ENCODE measurements at regions not wholly inside any gene's neighbourhood (a gene's known extent, or its start where the extent isn't known, plus 50 kb on each side); places are given as distances from the start of the nearest gene placed in this dataset.
A peak's percentile ranks its signal among the peaks of the same experiment; 100 is the strongest.
"Not testable (repeated sequence)": the region's sequence is repeated elsewhere in the genome, so short reads cannot be mapped to it uniquely, and the experiment has no call there.

GRCh38 chr17:21470422-21470821 is 94.3 kb downstream of the KCNJ12 start:
- DNase-seq (ENCODE audit: low read depth, low spot score), result not testable (repeated sequence)

GRCh38 chr17:21470861-21471260 is 94.7 kb downstream of the KCNJ12 start:
- DNase-seq (ENCODE audit: low read depth, low spot score), result no peak

GRCh38 chr17:21474815-21475214 is 98.7 kb downstream of the KCNJ12 start:
- no peak for DNase-seq (ENCODE audit: low read depth, low spot score)

- no peak for DNase-seq (ENCODE audit: low read depth, low spot score)
These were observed 99.4 kb downstream of the KCNJ12 start for GRCh38 chr17:21475571-21475970.

GRCh38 chr17:21476867-21477266 is 100.7 kb downstream of the KCNJ12 start:
- no peak for DNase-seq (ENCODE audit: low read depth, low spot score)

- no peak for DNase-seq (ENCODE audit: low read depth, low spot score)
These were observed 106.2 kb downstream of the KCNJ12 start for GRCh38 chr17:21482189-21482865.

GRCh38 chr17:21488043-21488442 is 111.9 kb downstream of the KCNJ12 start:
- not testable (repeated sequence) for DNase-seq (ENCODE audit: low read depth, low spot score)

GRCh38 chr17:21493993-21494392 is 117.8 kb downstream of the KCNJ12 start:
- no peak for DNase-seq (ENCODE audit: low read depth, low spot score)

GRCh38 chr17:21495281-21495680 is 119.1 kb downstream of the KCNJ12 start:
- DNase-seq (ENCODE audit: low read depth, low spot score), result peak; percentile 2

GRCh38 chr17:21500064-21500463 is 123.9 kb downstream of the KCNJ12 start:
- no peak for DNase-seq (ENCODE audit: low read depth, low spot score)

GRCh38 chr17:21501927-21502700 is 126.0 kb downstream of the KCNJ12 start:
- DNase-seq (ENCODE audit: low read depth, low spot score), result not testable (repeated sequence)

- no peak for DNase-seq (ENCODE audit: low read depth, low spot score)
These were observed 130.0 kb downstream of the KCNJ12 start for GRCh38 chr17:21505819-21506815.

- DNase-seq (ENCODE audit: low read depth, low spot score), result not testable (repeated sequence)
These were observed 131.6 kb downstream of the KCNJ12 start for GRCh38 chr17:21507806-21508205.

- no peak for DNase-seq (ENCODE audit: low read depth, low spot score)
These were observed 132.1 kb downstream of the KCNJ12 start for GRCh38 chr17:21508211-21508610.

- not testable (repeated sequence) for DNase-seq (ENCODE audit: low read depth, low spot score)
These were observed 133.2 kb downstream of the KCNJ12 start for GRCh38 chr17:21509356-21509755.

GRCh38 chr17:21510686-21511362 is 134.7 kb downstream of the KCNJ12 start:
- DNase-seq (ENCODE audit: low read depth, low spot score), result peak; percentile 3

GRCh38 chr17:21511363-21512195 is 135.4 kb downstream of the KCNJ12 start:
- DNase-seq (ENCODE audit: low read depth, low spot score), result peak; percentile 95

GRCh38 chr17:21512307-21513011 is 136.3 kb downstream of the KCNJ12 start:
- no peak for DNase-seq (ENCODE audit: low read depth, low spot score)

GRCh38 chr17:21513012-21513570 is 136.9 kb downstream of the KCNJ12 start:
- peak; percentile 86 for DNase-seq (ENCODE audit: low read depth, low spot score)

All from astrocyte of the hippocampus (primary cell).